Heart left ventricle (tissue), 16 donors: ENCODE measurements at regions not wholly inside any gene's neighbourhood (a gene's known extent, or its start where the extent isn't known, plus 50 kb on each side); places are given as distances from the start of the nearest gene placed in this dataset.

Source experiments
- ATAC-seq, 4 donors: fragments of 200-7000 bp; cut with Tn5 transposase; one replicate each; pipeline ENCODE4 v1.9.1; 2020 to 2022; ENCODE audit warnings: moderate library complexity in 4 of 4, mild to moderate bottlenecking in 3 of 4, moderate number of reproducible peaks in 1 of 4
- DNase-seq, 5 donors: peaks; one replicate each; pipeline ENCODE4 v3.0.0-alpha.2; 2020
- H3K27ac ChIP-seq, 12 donors: fragments of 200-600 bp; sonication (generic) in 4 of 12; one replicate each; pipeline versions ENCODE4 v1.5.0 to v1.8.0; 2016 to 2022; ENCODE audit warnings: mild to moderate bottlenecking in 2 of 12
- H3K27me3 ChIP-seq, 9 donors: fragments of 200-600 bp; sonication (generic) in 2 of 9; one replicate each; pipeline versions ENCODE4 v1.5.1 to v1.8.0; 2016 to 2022; ENCODE audit warnings: mild to moderate bottlenecking in 3 of 9
- H3K36me3 ChIP-seq, 9 donors: fragments of 200-600 bp; sonication (generic) in 2 of 9; one replicate each; pipeline versions ENCODE4 v1.5.0 to v1.8.0; 2018 to 2022; ENCODE audit warnings: mild to moderate bottlenecking in 2 of 9
- H3K4me1 ChIP-seq, 12 donors: fragments of 200-600 bp; sonication (generic) in 4 of 12; one replicate each; pipeline versions ENCODE4 v1.5.0 to v1.8.0; 2016 to 2022; ENCODE audit warnings: mild to moderate bottlenecking in 3 of 12
- H3K4me3 ChIP-seq, 12 donors: fragments of 200-600 bp; sonication (generic) in 4 of 12; one replicate each; pipeline versions ENCODE4 v1.5.0 to v1.8.0; 2017 to 2022; ENCODE audit warnings: mild to moderate bottlenecking in 9 of 12, moderate library complexity in 4 of 12
- H3K9me3 ChIP-seq, 12 donors: fragments of 200-600 bp; sonication (generic) in 4 of 12; one replicate each; pipeline versions ENCODE4 v1.5.0 to v1.8.0; 2016 to 2022; ENCODE audit warnings: mild to moderate bottlenecking in 1 of 12
- CTCF ChIP-seq, 12 donors: fragments of 200-600 bp; sonication (generic) in 4 of 12; IDR thresholded peaks; one replicate each; pipeline versions ENCODE4 v1.5.0 to v1.8.0; 2018 to 2022; ENCODE audit warnings: antibody characterized with exemption in 12 of 12, mild to moderate bottlenecking in 5 of 12
- POLR2A ChIP-seq, 2 donors: fragments of 450-650 bp; IDR thresholded peaks; one replicate each; pipeline ENCODE4 v1.6.1; 2017; ENCODE audit warnings: antibody characterized with exemption in 2 of 2, mild to moderate bottlenecking in 2 of 2, moderate library complexity in 2 of 2
- WGBS, 4 donors: extraction: QIAGEN DNeasy Blood & Tissue Kit in 2 of 4; methylation state at CpG; one replicate each; pipeline versions ENCODE4 v1.1.5 to v1.1.7; 2013 to 2018; 5-methylcytosine and 5-hydroxymethylcytosine counted together
- intact Hi-C, 10 donors: fragments of 100-400 bp; cut with DNase I; formaldehyde crosslinking; loops; one replicate each; pipeline versions ENCODE4 v1.11.1 to v1.14.2; 2022
- donor health status: ischemic (EF 13 %, LVEDD 7.1; RV severe dilation, severe dysfunction).
- donor health status: healthy with polysubstance abuse.
- donor health status: DM: no; HTN: yes; CAD: no.
- donor health status: DM: no; HTN: no; CAD: no.
- donor health status: ischemic (EF 25% LVEDD 6.9; RV normal size, moderate dysfunction).
- donor health status: ischemic (EF 25% LVEDD 5.7; RV mildly dilated, moderate dysfunction).
- donor health status: healthy.
- donor health status: DM: yes; HTN: yes; CAD: no.
- donor health status: ischemic (EF 35%, LVEDD 5.7; RV mildly dilated, moderate dysfunction).
- donor health status: nonischemic (EF 11% LVEDD 7.7; RV severe dilation, severe dysfunction).
- donor health status: DM: yes; HTN: yes; CAD: no.
- donor health status: PGD.
- donor health status: ischemic (EF 29% LVEDD 5.4; RV normal size, mild dysfunction).
- donor health status: nonischemic (EF 23%, LVEDD 6.1; RV moderate dilation, normal function).

- H3K36me3 ChIP-seq: no peaks in the 10 kb centered on the region
- intact Hi-C loops: no loop called here
- no peaks in the 10 kb centered on the region for H3K9me3 ChIP-seq
- H3K4me3 ChIP-seq: no peak overlapping the region
- H3K27me3 ChIP-seq: no peaks in the 10 kb centered on the region
- H3K4me1 ChIP-seq: no peaks in the 10 kb centered on the region
- WGBS, 4 donors: 71 to 81% (median 76%) methylated on average over 3 of the region's 3 CpGs
- no peak overlapping the region for H3K27ac ChIP-seq
- TF ChIP-seq POLR2A (IDR thresholded peaks at IDR 0.05): no peak
- ATAC-seq (no peak), DNase-seq (no peak)
These were observed 283.1 kb upstream of the UBE2E2 start for GRCh38 chr3:22920006-22920405.

GRCh38 chr3:22922317-22922716 is 280.8 kb upstream of the UBE2E2 start:
- no peaks in the 10 kb centered on the region for H3K27me3 ChIP-seq
- no peak for TF ChIP-seq POLR2A (IDR thresholded peaks at IDR 0.05)
- peak in 10 of 12 donors; percentile 11 to 46 (median 31) for TF ChIP-seq CTCF (IDR thresholded peaks at IDR 0.05)
- H3K36me3 ChIP-seq: no peaks in the 10 kb centered on the region
- DNase-seq (no peak), ATAC-seq (no peak)
- H3K9me3 ChIP-seq: no peaks in the 10 kb centered on the region
- H3K4me3 ChIP-seq: no peak overlapping the region
- intact Hi-C loops: no loop called here
- no peaks in the 10 kb centered on the region for H3K4me1 ChIP-seq
- H3K27ac ChIP-seq: no peak overlapping the region
- 33 to 46% (median 39%) methylated on average over 3 of the region's 3 CpGs for WGBS, 4 donors

GRCh38 chr3:22923711-22924110 is 279.4 kb upstream of the UBE2E2 start:
- 74 to 84% (median 83%) methylated on average over 2 of the region's 2 CpGs for WGBS, 4 donors
- Histone ChIP-seq H3K4me1 (peaks cover 0 to 10% (median 0%) of the 10 kb centered on the region in 12 donors), H3K4me3 (no peak overlapping the region), H3K9me3 (no peaks in the 10 kb centered on the region), H3K27ac (no peak overlapping the region), H3K27me3 (no peaks in the 10 kb centered on the region), H3K36me3 (no peaks in the 10 kb centered on the region)
- intact Hi-C loops: no loop called here
- no peak for DNase-seq
- ATAC-seq: no peak
- TF ChIP-seq POLR2A (IDR thresholded peaks at IDR 0.05) (no peak), CTCF (IDR thresholded peaks at IDR 0.05) (no peak)

- ATAC-seq (peak in 2 of 4 donors; percentile 34), DNase-seq (peak in 1 of 5 donors; percentile 30)
- H3K27ac ChIP-seq: peak overlapping the region in 10 of 12 donors; percentile 0 to 57 (median 22)
- no peaks in the 10 kb centered on the region for H3K36me3 ChIP-seq
- H3K27me3 ChIP-seq: no peaks in the 10 kb centered on the region
- peaks cover 0 to 12% (median 0%) of the 10 kb centered on the region in 12 donors for H3K4me1 ChIP-seq
- peaks cover 0 to 9% (median 0%) of the 10 kb centered on the region in 12 donors for H3K9me3 ChIP-seq
- TF ChIP-seq POLR2A (IDR thresholded peaks at IDR 0.05) (no peak), CTCF (IDR thresholded peaks at IDR 0.05) (no peak)
- intact Hi-C loops: loop anchor here in 1 of 10 donors (5.0 kb wide), 1 partner anchor 34 kb away; no protein-coding TSS in a partner anchor
- WGBS, 4 donors: 40 to 43% (median 42%) methylated on average over 8 of the region's 8 CpGs
- no peak overlapping the region for H3K4me3 ChIP-seq
These were observed 274.7 kb upstream of the UBE2E2 start for GRCh38 chr3:22928216-22929110.
